IMR-90 (cell line): ENCODE measurements at regions not wholly inside any gene's neighbourhood (a gene's known extent, or its start where the extent isn't known, plus 50 kb on each side); places are given as distances from the start of the nearest gene placed in this dataset.

Source experiments
- BHLHE40 ChIP-seq: fragments of 150-350 bp; IDR thresholded peaks from 2 replicates; pipeline ENCODE4 v1.6.1; 2016; ENCODE audit warnings: mild to moderate bottlenecking, low read depth, low read length
- CTCF ChIP-seq: conservative IDR thresholded peaks from 2 replicates; pipeline ENCODE4 v1.5.1; 2012; ENCODE audit warnings: mild to moderate bottlenecking, low read depth, low read length, improper control_type of control experiment
- FOS ChIP-seq: fragments of 150-350 bp; IDR thresholded peaks from 2 replicates; pipeline ENCODE4 v1.6.1; 2016; ENCODE audit warnings: low read depth, low read length
- MAFK ChIP-seq: IDR thresholded peaks from 2 replicates; pipeline ENCODE4 v1.6.1; 2012; ENCODE audit warnings: low read depth, low read length, improper control_type of control experiment
- MXI1 ChIP-seq: IDR thresholded peaks from 2 replicates; pipeline ENCODE4 v1.6.1; 2012; ENCODE audit warnings: low read depth, mild to moderate bottlenecking, low read length, moderate library complexity, borderline replicate concordance
- NFE2L2 ChIP-seq: fragments of 150-350 bp; IDR thresholded peaks from 2 replicates; pipeline ENCODE4 v1.6.1; 2016; ENCODE audit warnings: low read depth, mild to moderate bottlenecking, low read length
- POLR2A ChIP-seq: IDR thresholded peaks from 2 replicates; pipeline ENCODE4 v1.6.1; 2012; ENCODE audit warnings: mild to moderate bottlenecking, low read depth, low read length
- RAD21 ChIP-seq: IDR thresholded peaks from 2 replicates; pipeline ENCODE4 v1.6.1; 2012; ENCODE audit warnings: low read length, improper control_type of control experiment
- RFX5 ChIP-seq: IDR thresholded peaks from 2 replicates; pipeline ENCODE4 v1.8.0; 2012; ENCODE audit warnings: low read depth, mild to moderate bottlenecking, low read length, moderate library complexity
- SMC3 ChIP-seq: fragments of 150-350 bp; IDR thresholded peaks from 2 replicates; pipeline ENCODE4 v1.6.1; 2016; ENCODE audit warnings: low read depth, mild to moderate bottlenecking, antibody characterized with exemption, low read length, moderate library complexity
- TF ChIP-seq, protein P1 (sequence below): fragments of 150-350 bp; IDR thresholded peaks from 2 replicates; pipeline ENCODE4 v1.6.1; 2017; ENCODE audit warnings: mild to moderate bottlenecking, antibody characterized with exemption, low read length, low read depth

DNA sequence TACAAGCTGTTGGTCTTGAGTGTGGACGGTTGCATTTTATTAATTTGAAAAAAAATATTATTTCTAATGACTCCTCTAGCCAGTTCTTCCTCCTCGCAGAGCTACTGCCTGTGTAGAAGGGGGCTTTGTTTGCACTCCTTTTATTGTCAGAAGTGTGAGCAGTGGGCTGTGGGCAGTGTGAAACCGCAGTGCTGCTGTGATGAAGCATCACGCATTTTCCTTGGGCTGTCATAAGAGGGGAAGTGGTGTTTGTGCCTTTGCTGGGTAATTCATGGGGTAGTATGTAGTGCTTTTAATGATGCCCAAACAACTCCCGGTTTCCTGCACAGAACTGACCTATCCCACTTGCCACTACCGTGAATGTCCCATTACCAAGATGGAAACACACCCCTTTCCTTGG lies 357.3 kb downstream of the ZNF536 start:
- TF ChIP-seq CTCF: no peak
- no peak for TF ChIP-seq SMC3
- TF ChIP-seq, protein P1, sequence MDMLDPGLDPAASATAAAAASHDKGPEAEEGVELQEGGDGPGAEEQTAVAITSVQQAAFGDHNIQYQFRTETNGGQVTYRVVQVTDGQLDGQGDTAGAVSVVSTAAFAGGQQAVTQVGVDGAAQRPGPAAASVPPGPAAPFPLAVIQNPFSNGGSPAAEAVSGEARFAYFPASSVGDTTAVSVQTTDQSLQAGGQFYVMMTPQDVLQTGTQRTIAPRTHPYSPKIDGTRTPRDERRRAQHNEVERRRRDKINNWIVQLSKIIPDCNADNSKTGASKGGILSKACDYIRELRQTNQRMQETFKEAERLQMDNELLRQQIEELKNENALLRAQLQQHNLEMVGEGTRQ: no peak
- TF ChIP-seq POLR2A: no peak
- TF ChIP-seq FOS: no peak
- TF ChIP-seq MXI1: no peak
- no peak for TF ChIP-seq NFE2L2
- no peak for TF ChIP-seq RAD21
- TF ChIP-seq MAFK: no peak
- TF ChIP-seq BHLHE40: no peak
- no peak for TF ChIP-seq RFX5
